Stimulated activated CD4-positive, alpha-beta T cell treated with anti-CD3 and anti-CD28 coated beads, Interleukin-4, amount 100 ng/mL, for 24 hours (primary cell): ENCODE measurements at regions not wholly inside any gene's neighbourhood (a gene's known extent, or its start where the extent isn't known, plus 50 kb on each side); places are given as distances from the start of the nearest gene placed in this dataset.
A peak's percentile ranks its signal among the peaks of the same experiment; 100 is the strongest.
"Not testable (repeated sequence)": the region's sequence is repeated elsewhere in the genome, so short reads cannot be mapped to it uniquely, and the experiment has no call there.

Source experiments
- DNase-seq: peaks from one replicate; pipeline ENCODE4 v3.0.0-alpha.2; 2020

GRCh38 chr1:8166406-8166805, 140.3 kb upstream of the ERRFI1 start:
- no peak for DNase-seq

- no peak for DNase-seq
Measured at GRCh38 chr1:8165595-8166360, 139.7 kb upstream of the ERRFI1 start.

- DNase-seq, result no peak
Measured at GRCh38 chr1:8164670-8165069, 138.6 kb upstream of the ERRFI1 start.

- DNase-seq, result no peak
Measured at GRCh38 chr1:8163039-8163438, 136.9 kb upstream of the ERRFI1 start.

- DNase-seq, result no peak
Measured at GRCh38 chr1:8162168-8162567, 136.1 kb upstream of the ERRFI1 start.

GRCh38 chr1:8161546-8162105, 135.5 kb upstream of the ERRFI1 start:
- no peak for DNase-seq

GRCh38 chr1:8159470-8160024, 133.4 kb upstream of the ERRFI1 start:
- DNase-seq, result no peak

- DNase-seq, result no peak
Measured at GRCh38 chr1:8158995-8159394, 132.9 kb upstream of the ERRFI1 start.

- no peak for DNase-seq
Measured at GRCh38 chr1:8157765-8158164, 131.7 kb upstream of the ERRFI1 start.

GRCh38 chr1:8155528-8156186, 129.5 kb upstream of the ERRFI1 start:
- DNase-seq, result no peak

- no peak for DNase-seq
Measured at GRCh38 chr1:8154621-8155052, 128.5 kb upstream of the ERRFI1 start.

- no peak for DNase-seq
Measured at GRCh38 chr1:8153961-8154360, 127.9 kb upstream of the ERRFI1 start.

- peak; percentile 38 for DNase-seq
Measured at GRCh38 chr1:8152731-8153702, 126.9 kb upstream of the ERRFI1 start.

GRCh38 chr1:8151647-8152046, 125.5 kb upstream of the ERRFI1 start:
- no peak for DNase-seq

- DNase-seq, result not testable (repeated sequence)
Measured at GRCh38 chr1:8149756-8150155, 123.6 kb upstream of the ERRFI1 start.

- no peak for DNase-seq
Measured at GRCh38 chr1:8147956-8148355, 121.8 kb upstream of the ERRFI1 start.

GRCh38 chr1:8146257-8146855, 120.2 kb upstream of the ERRFI1 start:
- no peak for DNase-seq

- DNase-seq, result no peak
Measured at GRCh38 chr1:8145545-8146202, 119.6 kb upstream of the ERRFI1 start.

- DNase-seq, result no peak
Measured at GRCh38 chr1:8144323-8144722, 118.2 kb upstream of the ERRFI1 start.

GRCh38 chr1:8142955-8143629, 117.0 kb upstream of the ERRFI1 start:
- DNase-seq, result no peak

GRCh38 chr1:8139941-8140340, 113.8 kb upstream of the ERRFI1 start:
- DNase-seq, result no peak
